Hepatocyte (in vitro differentiated cells): ENCODE measurements at regions not wholly inside any gene's neighbourhood (a gene's known extent, or its start where the extent isn't known, plus 50 kb on each side); places are given as distances from the start of the nearest gene placed in this dataset.

Experiments
- EZH2phosphoT487 ChIP-seq: fragments of 200-600 bp; sonication (generic); IDR thresholded peaks from one replicate; pipeline ENCODE4 v1.6.1; 2018; ENCODE audit warnings: antibody characterized with exemption, mild to moderate bottlenecking, low read depth, moderate library complexity; ENCODE audit not compliant: unreplicated experiment, severe bottlenecking
- TF ChIP-seq, protein P1 (sequence below): fragments of 200-600 bp; sonication (generic); IDR thresholded peaks from 2 replicates; pipeline ENCODE4 v1.5.1; 2016; ENCODE audit warnings: antibody characterized with exemption, mild to moderate bottlenecking; ENCODE audit not compliant: poor library complexity

- TF ChIP-seq, protein P1, sequence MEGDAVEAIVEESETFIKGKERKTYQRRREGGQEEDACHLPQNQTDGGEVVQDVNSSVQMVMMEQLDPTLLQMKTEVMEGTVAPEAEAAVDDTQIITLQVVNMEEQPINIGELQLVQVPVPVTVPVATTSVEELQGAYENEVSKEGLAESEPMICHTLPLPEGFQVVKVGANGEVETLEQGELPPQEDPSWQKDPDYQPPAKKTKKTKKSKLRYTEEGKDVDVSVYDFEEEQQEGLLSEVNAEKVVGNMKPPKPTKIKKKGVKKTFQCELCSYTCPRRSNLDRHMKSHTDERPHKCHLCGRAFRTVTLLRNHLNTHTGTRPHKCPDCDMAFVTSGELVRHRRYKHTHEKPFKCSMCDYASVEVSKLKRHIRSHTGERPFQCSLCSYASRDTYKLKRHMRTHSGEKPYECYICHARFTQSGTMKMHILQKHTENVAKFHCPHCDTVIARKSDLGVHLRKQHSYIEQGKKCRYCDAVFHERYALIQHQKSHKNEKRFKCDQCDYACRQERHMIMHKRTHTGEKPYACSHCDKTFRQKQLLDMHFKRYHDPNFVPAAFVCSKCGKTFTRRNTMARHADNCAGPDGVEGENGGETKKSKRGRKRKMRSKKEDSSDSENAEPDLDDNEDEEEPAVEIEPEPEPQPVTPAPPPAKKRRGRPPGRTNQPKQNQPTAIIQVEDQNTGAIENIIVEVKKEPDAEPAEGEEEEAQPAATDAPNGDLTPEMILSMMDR: no peak
- no peak for TF ChIP-seq EZH2phosphoT487
Measured at GRCh38 chrX:39360101-39360500, 558.8 kb downstream of the MID1IP1 start.
